ENCODE measurements at regions not wholly inside any gene's neighbourhood (a gene's known extent, or its start where the extent isn't known, plus 50 kb on each side); places are given as distances from the start of the nearest gene placed in this dataset.
"Not testable (repeated sequence)": the region's sequence is repeated elsewhere in the genome, so short reads cannot be mapped to it uniquely, and the experiment has no call there.

DNA sequence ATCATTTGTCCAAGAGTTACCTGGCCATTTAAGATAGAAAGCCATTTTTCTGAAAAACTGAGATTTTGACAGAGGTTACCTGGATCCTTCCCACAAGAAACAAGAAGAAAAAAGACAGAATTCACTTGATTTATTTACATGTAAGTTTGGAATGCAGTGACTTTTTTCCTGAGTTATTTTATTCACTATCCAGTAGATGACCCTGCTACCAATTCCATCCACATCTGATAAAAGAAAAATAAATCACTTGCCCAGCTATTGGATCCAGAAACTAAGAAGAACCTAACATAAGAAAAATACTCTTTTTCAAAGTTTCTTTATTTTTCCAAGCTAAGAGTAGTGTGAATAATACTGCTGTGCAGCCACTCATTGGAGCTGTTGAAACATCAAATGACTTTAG is 275.2 kb downstream of the CETN3 start:
- DNase-seq (ENCODE audit: low spot score): no peak

DNA sequence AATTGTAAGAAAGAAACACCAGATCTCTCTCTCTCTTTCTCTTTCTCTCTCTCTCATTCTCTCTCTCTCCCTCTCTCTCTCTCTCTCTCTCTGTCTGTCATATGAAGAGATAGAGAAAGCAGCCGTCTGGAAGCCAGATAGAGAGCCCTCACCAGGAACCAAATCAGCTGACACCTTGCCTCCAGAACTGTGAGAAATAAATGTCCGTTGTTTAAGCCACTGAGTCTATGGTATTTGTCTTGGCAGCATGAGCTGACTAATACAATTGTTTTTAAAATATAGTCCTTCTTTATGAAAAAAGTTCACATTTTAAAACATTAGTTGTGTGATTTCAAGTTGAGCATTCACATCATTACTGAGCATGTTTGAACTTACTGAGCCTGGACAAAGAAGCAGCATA is 275.6 kb downstream of the CETN3 start:
- DNase-seq (ENCODE audit: low spot score): no peak

GRCh38 chr5:90131383-90132133 is 278.0 kb downstream of the CETN3 start:
- DNase-seq (ENCODE audit: low spot score): no peak

- DNase-seq (ENCODE audit: low spot score): no peak
These were observed 281.0 kb downstream of the CETN3 start for GRCh38 chr5:90128551-90128950.

GRCh38 chr5:90119531-90119971 is 290.0 kb downstream of the CETN3 start:
- DNase-seq (ENCODE audit: low spot score): no peak

- DNase-seq (ENCODE audit: low spot score): no peak
These were observed 292.6 kb downstream of the CETN3 start for GRCh38 chr5:90117005-90117404.

DNA sequence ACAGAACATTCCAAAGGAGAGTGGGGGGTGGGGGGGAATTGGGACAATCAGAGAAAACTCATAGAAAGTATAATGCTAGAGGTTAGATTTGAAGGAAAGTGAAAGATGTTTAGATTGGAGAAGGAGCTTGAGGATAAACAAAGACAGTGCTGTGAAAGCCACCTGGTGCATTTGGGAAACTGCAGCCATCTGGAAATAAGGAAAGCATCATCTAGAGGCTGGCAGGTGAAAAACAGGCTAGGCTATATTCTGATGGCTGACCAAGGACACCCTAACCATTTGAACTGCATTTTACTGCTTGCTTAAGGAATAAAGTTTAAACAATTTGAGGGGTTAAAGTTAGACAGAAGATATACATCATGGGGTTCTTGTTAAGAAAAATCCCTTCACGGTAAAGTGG is 296.4 kb downstream of the CETN3 start:
- DNase-seq (ENCODE audit: low spot score): no peak

- no peak for DNase-seq (ENCODE audit: low spot score)
These were observed 297.4 kb downstream of the CETN3 start for GRCh38 chr5:90112033-90112692.

DNA sequence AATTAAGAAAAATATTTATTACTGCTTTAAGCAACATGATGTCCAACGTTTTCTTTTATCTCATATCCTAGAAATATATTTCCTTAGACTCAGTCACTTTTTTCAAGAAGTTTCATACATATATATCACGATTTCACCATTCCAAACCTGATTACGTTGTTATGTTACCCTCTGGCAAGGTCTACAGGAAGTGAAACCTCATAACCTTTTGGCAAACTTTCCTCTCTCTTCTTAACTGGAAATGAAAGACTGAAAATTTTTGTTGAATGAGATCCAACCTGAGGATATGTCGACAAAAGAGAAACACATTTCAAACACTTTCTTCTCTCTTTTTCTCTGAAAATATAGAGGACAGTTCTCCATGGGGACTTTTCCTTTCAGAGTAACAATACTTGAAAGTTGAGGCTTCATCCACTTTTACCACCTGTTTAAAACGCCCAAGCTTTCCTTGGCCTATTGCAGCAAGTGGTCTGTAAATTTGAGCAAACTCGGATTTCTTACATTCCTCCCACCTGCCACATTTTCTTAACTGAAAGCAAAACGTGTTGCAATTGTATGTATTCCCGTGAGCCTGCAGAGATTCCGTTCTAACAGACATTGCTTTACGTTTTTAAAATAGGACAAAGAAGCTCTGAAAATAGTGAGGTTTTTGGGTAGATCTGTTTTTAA is 298.1 kb downstream of the CETN3 start:
- no peak for DNase-seq (ENCODE audit: low spot score)

GRCh38 chr5:90109285-90109684 is 300.3 kb downstream of the CETN3 start:
- DNase-seq (ENCODE audit: low spot score): no peak

GRCh38 chr5:90099099-90099498 is 310.5 kb downstream of the CETN3 start:
- DNase-seq (ENCODE audit: low spot score): no peak

DNA sequence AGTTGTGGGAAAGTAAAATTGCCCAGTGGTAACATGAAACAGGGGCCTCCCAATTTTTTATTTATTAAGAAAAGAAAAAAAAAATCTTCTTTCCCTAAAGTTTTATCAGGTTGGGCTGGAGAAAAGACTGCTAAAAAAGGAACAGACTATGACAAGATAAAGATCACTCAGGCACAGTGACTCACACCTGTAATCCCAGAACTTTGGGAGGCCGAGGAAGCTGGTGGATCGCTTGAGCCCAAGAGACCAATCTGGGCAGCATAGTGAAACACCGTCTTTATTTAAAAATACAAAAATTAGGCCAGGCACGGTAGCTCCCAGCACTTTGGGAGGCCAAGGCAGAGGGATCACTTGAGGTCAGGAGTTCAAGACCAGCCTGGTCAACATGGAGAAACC is 312.5 kb downstream of the CETN3 start:
- no peak for DNase-seq (ENCODE audit: low spot score)

DNA sequence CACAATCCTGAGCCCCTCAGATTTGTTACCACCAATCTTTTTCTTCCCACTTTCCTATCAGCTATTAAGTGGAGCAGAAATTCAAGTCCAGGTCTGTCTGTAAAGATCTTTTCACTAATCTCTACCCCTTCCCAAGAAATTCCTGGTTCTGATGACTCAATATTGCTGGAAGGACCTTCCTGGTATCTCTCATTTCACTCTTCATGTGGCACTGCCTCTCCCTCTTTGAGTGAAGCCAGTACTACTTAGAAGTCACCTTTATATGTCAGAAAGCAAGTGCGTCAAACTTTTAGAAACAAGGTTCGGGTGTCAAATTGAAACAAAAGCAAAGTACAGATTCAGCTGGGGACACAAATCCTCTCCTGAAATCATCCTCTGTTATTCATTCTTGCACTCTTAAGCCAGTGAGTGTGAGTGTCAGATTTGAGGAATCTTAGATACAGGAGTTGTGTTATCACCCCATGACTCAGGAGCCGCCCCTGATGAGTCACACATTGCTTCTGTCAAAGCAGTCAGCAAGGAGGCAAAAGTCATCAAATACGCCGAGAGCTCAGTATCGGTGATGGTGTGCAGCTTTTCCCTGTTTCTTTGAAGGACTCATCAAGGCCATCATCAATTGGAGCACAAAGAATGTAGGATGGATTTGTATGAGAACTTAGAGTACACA is 313.0 kb downstream of the CETN3 start:
- DNase-seq (ENCODE audit: low spot score): peak; percentile 4

- no peak for DNase-seq (ENCODE audit: low spot score)
These were observed 314.1 kb downstream of the CETN3 start for GRCh38 chr5:90095292-90096060.

DNA sequence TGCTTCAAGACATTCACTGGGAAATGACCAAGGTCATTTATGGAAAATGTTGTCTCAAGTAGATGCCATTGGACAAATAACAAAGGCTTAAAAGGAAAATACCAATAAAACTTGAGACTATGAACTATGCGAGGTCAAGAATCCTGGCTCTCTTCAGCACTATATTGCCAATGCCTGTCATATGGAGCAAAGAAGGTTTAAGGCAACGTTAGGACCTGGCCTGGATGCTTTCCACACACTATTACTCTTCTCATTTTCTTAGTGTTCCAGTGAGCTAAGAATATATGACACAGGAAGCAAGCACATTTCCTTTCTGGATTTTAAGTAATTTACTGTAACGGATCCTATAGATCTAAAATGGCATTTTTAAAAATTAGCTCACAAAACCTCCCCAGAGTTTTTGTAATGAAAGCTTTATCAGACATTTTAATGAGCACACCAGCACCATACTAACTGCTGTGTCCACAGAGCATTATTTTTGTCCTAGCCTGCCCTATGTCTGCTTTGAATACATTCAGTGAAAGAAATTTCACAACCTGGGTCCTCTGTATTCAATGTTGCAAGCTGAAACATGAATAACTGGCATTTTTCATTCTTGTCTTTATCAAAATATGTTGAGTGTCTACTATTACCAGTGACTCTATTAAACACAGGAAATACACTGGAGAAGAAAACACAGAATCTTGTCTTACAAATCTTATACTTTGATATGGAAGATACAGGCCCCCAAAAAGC is 315.6 kb downstream of the CETN3 start:
- no peak for DNase-seq (ENCODE audit: low spot score)

GRCh38 chr5:90092734-90093133 is 316.8 kb downstream of the CETN3 start:
- DNase-seq (ENCODE audit: low spot score): no peak

GRCh38 chr5:90084342-90084741 is 325.2 kb downstream of the CETN3 start:
- no peak for DNase-seq (ENCODE audit: low spot score)

- not testable (repeated sequence) for DNase-seq (ENCODE audit: low spot score)
These were observed 336.5 kb downstream of the CETN3 start for GRCh38 chr5:90073026-90073570.

- no peak for DNase-seq (ENCODE audit: low spot score)
These were observed 337.9 kb downstream of the CETN3 start for GRCh38 chr5:90071656-90072055.

DNA sequence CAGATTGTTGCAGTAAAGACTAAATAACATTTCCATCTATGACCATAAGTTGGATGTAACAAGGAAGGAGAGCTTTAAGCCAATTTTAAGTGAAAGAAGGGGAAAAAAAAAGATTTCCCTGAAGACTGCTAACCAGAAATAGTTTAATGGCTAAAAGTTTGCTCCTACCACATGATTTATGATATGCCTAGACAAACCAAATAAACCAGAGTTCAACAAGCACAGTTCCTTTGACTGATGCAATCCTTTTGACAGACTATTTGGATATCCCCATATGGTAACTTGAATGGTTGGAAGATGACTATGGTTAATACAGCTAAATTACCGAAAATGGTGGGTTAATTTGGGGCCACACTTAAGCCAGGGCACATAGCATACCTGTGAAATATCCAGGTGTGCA is 338.5 kb downstream of the CETN3 start:
- no peak for DNase-seq (ENCODE audit: low spot score)

- no peak for DNase-seq (ENCODE audit: low spot score)
These were observed 342.6 kb downstream of the CETN3 start for GRCh38 chr5:90066920-90067319.

Measured in COLO829 (cell line).